Lung (tissue), 11 donors: ENCODE measurements at regions not wholly inside any gene's neighbourhood (a gene's known extent, or its start where the extent isn't known, plus 50 kb on each side); places are given as distances from the start of the nearest gene placed in this dataset.

Source experiments
- ATAC-seq: fragments of 200-7000 bp; cut with Tn5 transposase; one replicate; pipeline ENCODE4 v1.9.1; 2020; ENCODE audit warnings: moderate number of reproducible peaks; ENCODE audit not compliant: insufficient read depth, low FRiP score
- DNase-seq, 3 donors: peaks; one replicate each; pipeline ENCODE4 v3.0.0-alpha.2; 2013 to 2017
- H3K27ac ChIP-seq, 2 donors: one replicate each; pipeline ENCODE4 v1.5.1; 2013; ENCODE audit warnings: mild to moderate bottlenecking in 2 of 2, moderate library complexity in 2 of 2, control low read depth in 1 of 2, inconsistent platforms in 1 of 2, low read depth in 1 of 2, low read length in 1 of 2
- H3K27me3 ChIP-seq, 3 donors: one replicate each; pipeline ENCODE4 v1.5.1; 2013; ENCODE audit warnings: low read length in 2 of 3; ENCODE audit not compliant: control insufficient read depth in 3 of 3, insufficient read depth in 3 of 3
- H3K36me3 ChIP-seq, 4 donors: one replicate each; pipeline ENCODE4 v1.5.1; 2013; ENCODE audit warnings: low read length in 4 of 4, mild to moderate bottlenecking in 1 of 4, moderate library complexity in 1 of 4; ENCODE audit not compliant: control insufficient read depth in 4 of 4, insufficient read depth in 4 of 4
- H3K4me1 ChIP-seq, 5 donors: one replicate each; pipeline ENCODE4 v1.5.1; 2013; ENCODE audit warnings: low read length in 5 of 5, mild to moderate bottlenecking in 2 of 5, moderate library complexity in 1 of 5; ENCODE audit not compliant: control insufficient read depth in 5 of 5, insufficient read depth in 5 of 5
- H3K4me3 ChIP-seq: one replicate; pipeline ENCODE4 v1.5.1; 2013; ENCODE audit warnings: mild to moderate bottlenecking, control low read depth, moderate library complexity
- H3K9ac ChIP-seq, 2 donors: one replicate each; pipeline ENCODE4 v1.5.1; 2013; ENCODE audit warnings: low read length in 2 of 2, control low read depth in 1 of 2; ENCODE audit not compliant: insufficient read depth in 1 of 2
- H3K9me3 ChIP-seq, 4 donors: one replicate each; pipeline ENCODE4 v1.5.1; 2013; ENCODE audit warnings: low read length in 3 of 4, mild to moderate bottlenecking in 1 of 4, moderate library complexity in 1 of 4; ENCODE audit not compliant: control insufficient read depth in 4 of 4, insufficient read depth in 3 of 4
- WGBS, 2 donors: extraction: QIAGEN DNeasy Blood & Tissue Kit; methylation state at CpG; one replicate each; pipeline ENCODE4 v1.1.7; 2013; 5-methylcytosine and 5-hydroxymethylcytosine counted together
- TF ChIP-seq, protein P1 (sequence below): IDR thresholded peaks from 2 replicates; pipeline ENCODE4 v1.5.1; 2012; ENCODE audit warnings: mild to moderate bottlenecking; ENCODE audit errors: control extremely low read depth, extremely low read depth
- donor health status: control.
- donor health status: control.
- donor health status: Bipolar disorder and iron deficiency.
- donor health status: healthy.
- donor health status: DM: yes; HTN: yes; CAD: no.

DNA sequence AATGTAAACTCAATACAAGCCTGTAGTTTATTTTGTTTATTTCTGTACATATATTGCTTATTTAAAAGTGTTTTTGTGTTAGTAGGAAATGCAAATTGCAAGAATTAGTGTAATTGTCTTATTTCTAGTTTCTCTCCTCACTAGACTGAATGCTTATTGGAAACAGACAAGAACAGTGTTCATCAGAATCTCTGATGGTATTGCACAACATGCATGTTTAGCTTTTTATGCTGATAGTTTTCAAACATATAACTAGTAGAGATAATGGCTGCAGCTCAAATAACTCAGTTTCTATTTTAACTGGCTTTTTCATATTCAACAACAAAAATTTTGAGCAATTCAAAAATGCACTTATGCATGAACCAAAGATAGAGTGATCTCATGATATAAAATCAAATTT is 68.8 kb upstream of the HTR4 start:
- Histone ChIP-seq H3K27ac (no peak overlapping the region), H3K4me3 (no peak overlapping the region), H3K36me3 (no peaks in the 10 kb centered on the region), H3K9me3 (no peaks in the 10 kb centered on the region), H3K9ac (no peak overlapping the region), H3K4me1 (peaks cover 0 to 6% (median 0%) of the 10 kb centered on the region in 5 donors), H3K27me3 (no peaks in the 10 kb centered on the region)
- TF ChIP-seq, protein P1, sequence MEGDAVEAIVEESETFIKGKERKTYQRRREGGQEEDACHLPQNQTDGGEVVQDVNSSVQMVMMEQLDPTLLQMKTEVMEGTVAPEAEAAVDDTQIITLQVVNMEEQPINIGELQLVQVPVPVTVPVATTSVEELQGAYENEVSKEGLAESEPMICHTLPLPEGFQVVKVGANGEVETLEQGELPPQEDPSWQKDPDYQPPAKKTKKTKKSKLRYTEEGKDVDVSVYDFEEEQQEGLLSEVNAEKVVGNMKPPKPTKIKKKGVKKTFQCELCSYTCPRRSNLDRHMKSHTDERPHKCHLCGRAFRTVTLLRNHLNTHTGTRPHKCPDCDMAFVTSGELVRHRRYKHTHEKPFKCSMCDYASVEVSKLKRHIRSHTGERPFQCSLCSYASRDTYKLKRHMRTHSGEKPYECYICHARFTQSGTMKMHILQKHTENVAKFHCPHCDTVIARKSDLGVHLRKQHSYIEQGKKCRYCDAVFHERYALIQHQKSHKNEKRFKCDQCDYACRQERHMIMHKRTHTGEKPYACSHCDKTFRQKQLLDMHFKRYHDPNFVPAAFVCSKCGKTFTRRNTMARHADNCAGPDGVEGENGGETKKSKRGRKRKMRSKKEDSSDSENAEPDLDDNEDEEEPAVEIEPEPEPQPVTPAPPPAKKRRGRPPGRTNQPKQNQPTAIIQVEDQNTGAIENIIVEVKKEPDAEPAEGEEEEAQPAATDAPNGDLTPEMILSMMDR: no peak
- DNase-seq: no peak
- ATAC-seq: no peak

- no peaks in the 10 kb centered on the region for H3K36me3 ChIP-seq
- H3K4me3 ChIP-seq: no peak overlapping the region
- no peak for DNase-seq
- H3K27me3 ChIP-seq: no peaks in the 10 kb centered on the region
- H3K27ac ChIP-seq: no peak overlapping the region
- TF ChIP-seq, protein P1: no peak
- H3K9ac ChIP-seq: no peak overlapping the region
- WGBS, 2 donors: 79 to 80% methylated on average over 6 of the region's 6 CpGs
- ATAC-seq: no peak
- peaks cover 0 to 14% (median 4%) of the 10 kb centered on the region in 5 donors for H3K4me1 ChIP-seq
- no peaks in the 10 kb centered on the region for H3K9me3 ChIP-seq
Observed at GRCh38 chr5:148725675-148726074, 71.3 kb upstream of the HTR4 start.

DNA sequence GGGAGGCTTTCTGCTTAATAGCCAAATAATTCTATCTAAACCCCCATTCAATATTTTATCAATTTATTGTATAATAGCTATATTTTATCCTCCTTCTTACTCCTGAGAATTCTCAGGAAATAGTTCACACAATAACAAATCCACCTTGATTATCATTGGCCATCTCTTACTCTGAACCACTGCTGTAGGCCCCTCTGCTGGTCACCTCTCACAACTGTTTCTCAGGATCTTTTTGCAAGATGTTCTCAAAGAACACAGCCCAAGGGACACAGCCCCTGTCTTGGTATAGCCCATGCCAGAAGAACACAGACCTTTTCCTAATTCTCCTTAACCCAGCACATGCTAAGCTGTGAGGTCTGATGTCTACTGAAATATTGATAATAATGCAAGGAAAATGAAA is 74.9 kb upstream of the HTR4 start:
- peaks cover 0 to 20% (median 4%) of the 10 kb centered on the region in 5 donors for H3K4me1 ChIP-seq
- H3K27me3 ChIP-seq: no peaks in the 10 kb centered on the region
- H3K27ac ChIP-seq: no peak overlapping the region
- TF ChIP-seq, protein P1: no peak
- H3K36me3 ChIP-seq: no peaks in the 10 kb centered on the region
- no peak for DNase-seq
- no peak overlapping the region for H3K9ac ChIP-seq
- no peak for ATAC-seq
- no peak overlapping the region for H3K4me3 ChIP-seq
- H3K9me3 ChIP-seq: no peaks in the 10 kb centered on the region

- H3K27me3 ChIP-seq: no peaks in the 10 kb centered on the region
- 82 to 90% methylated on average over 2 of the region's 2 CpGs for WGBS, 2 donors
- TF ChIP-seq, protein P1: no peak
- no peak overlapping the region for H3K9ac ChIP-seq
- H3K4me1 ChIP-seq: peaks cover 0 to 20% (median 4%) of the 10 kb centered on the region in 5 donors
- no peaks in the 10 kb centered on the region for H3K36me3 ChIP-seq
- H3K9me3 ChIP-seq: no peaks in the 10 kb centered on the region
- no peak overlapping the region for H3K4me3 ChIP-seq
- H3K27ac ChIP-seq: no peak overlapping the region
- DNase-seq: no peak
- ATAC-seq: no peak
Observed at GRCh38 chr5:148730270-148730669, 75.9 kb upstream of the HTR4 start.
